ENCODE measurements at regions not wholly inside any gene's neighbourhood (a gene's known extent, or its start where the extent isn't known, plus 50 kb on each side); places are given as distances from the start of the nearest gene placed in this dataset.

DNA sequence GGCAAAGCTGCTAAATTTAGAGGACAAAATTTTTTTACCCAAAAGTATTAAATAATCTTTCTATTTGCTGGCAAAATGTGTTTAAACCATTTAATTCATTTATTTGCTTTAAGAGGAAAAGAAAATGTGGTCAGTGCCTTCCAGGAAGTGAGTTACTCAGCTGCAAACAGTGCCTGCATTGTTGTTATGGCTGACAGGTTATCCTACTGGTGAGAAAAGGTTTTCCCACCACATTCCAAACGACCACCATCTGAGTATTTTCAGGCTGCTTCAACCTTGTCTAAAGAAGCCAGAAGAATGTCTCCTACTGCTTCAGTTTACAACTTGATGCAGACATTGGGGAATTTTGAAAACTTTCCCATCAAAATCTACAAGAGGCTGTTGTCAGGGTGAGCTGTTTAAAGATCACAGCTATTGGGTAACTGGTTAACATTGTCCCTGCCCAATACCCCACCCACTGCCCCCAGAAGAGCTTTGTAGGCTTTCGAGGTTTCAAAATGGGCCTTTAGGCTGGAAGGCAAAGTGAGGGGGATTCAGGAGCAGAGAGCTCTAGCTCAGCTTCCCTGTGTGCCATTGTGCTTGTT, 461.3 kb upstream of the FANCL start:
- TF ChIP-seq, protein P1, sequence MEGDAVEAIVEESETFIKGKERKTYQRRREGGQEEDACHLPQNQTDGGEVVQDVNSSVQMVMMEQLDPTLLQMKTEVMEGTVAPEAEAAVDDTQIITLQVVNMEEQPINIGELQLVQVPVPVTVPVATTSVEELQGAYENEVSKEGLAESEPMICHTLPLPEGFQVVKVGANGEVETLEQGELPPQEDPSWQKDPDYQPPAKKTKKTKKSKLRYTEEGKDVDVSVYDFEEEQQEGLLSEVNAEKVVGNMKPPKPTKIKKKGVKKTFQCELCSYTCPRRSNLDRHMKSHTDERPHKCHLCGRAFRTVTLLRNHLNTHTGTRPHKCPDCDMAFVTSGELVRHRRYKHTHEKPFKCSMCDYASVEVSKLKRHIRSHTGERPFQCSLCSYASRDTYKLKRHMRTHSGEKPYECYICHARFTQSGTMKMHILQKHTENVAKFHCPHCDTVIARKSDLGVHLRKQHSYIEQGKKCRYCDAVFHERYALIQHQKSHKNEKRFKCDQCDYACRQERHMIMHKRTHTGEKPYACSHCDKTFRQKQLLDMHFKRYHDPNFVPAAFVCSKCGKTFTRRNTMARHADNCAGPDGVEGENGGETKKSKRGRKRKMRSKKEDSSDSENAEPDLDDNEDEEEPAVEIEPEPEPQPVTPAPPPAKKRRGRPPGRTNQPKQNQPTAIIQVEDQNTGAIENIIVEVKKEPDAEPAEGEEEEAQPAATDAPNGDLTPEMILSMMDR (IDR thresholded peaks at IDR 0.05), result no peak
- TF ChIP-seq POLR2AphosphoS5 (IDR thresholded peaks at IDR 0.05), result no peak
- no peak for TF ChIP-seq POLR2A (IDR thresholded peaks at IDR 0.05)
